CD14-positive monocyte (primary cell): ENCODE measurements at regions not wholly inside any gene's neighbourhood (a gene's known extent, or its start where the extent isn't known, plus 50 kb on each side); places are given as distances from the start of the nearest gene placed in this dataset.

ENCODE experiments used
- DNase-seq, 3 donors: peaks; one replicate each; pipeline ENCODE4 v3.0.0-alpha.2; 2011 to 2022
- H2AFZ ChIP-seq: 2 replicates; pipeline ENCODE4 v1.6.0; 2012; ENCODE audit warnings: mild to moderate bottlenecking, low read depth, low read length, inconsistent platforms; ENCODE audit not compliant: insufficient read depth, poor library complexity, severe bottlenecking
- H3K27ac ChIP-seq, 2 donors: 1 replicate in 1 of 2; 2 replicates in 1 of 2; pipeline ENCODE4 v1.5.1; 2012 to 2013; ENCODE audit warnings: low read length in 2 of 2, control low read depth in 1 of 2, inconsistent platforms in 1 of 2, low read depth in 1 of 2, mild to moderate bottlenecking in 1 of 2
- H3K27me3 ChIP-seq, 2 donors: one replicate each; pipeline versions ENCODE4 v1.6.0 to v1.6.1; 2011 to 2013; ENCODE audit warnings: low read length in 2 of 2; ENCODE audit not compliant: control insufficient read depth in 2 of 2, insufficient read depth in 2 of 2
- H3K36me3 ChIP-seq, 2 donors: replicated peaks in 1 of 2; 1 replicate in 1 of 2; 2 replicates in 1 of 2; pipeline versions ENCODE4 v1.5.1 to v1.6.1; 2012 to 2013; ENCODE audit warnings: low read length in 2 of 2, control low read depth in 1 of 2, inconsistent platforms in 1 of 2, mild to moderate bottlenecking in 1 of 2; ENCODE audit not compliant: insufficient read depth in 2 of 2, control insufficient read depth in 1 of 2
- H3K4me1 ChIP-seq, 2 donors: 1 replicate in 1 of 2; 2 replicates in 1 of 2; pipeline versions ENCODE4 v1.5.1 to v1.6.1; 2012 to 2013; ENCODE audit warnings: low read length in 2 of 2, control low read depth in 1 of 2, inconsistent platforms in 1 of 2, mild to moderate bottlenecking in 1 of 2, moderate library complexity in 1 of 2; ENCODE audit not compliant: insufficient read depth in 2 of 2, control insufficient read depth in 1 of 2
- H3K4me2 ChIP-seq: replicated peaks from 2 replicates; pipeline ENCODE3; 2012; ENCODE audit warnings: low read length, moderate library complexity, mild to moderate bottlenecking; ENCODE audit not compliant: poor library complexity, severe bottlenecking; ENCODE audit errors: extremely low read depth
- H3K4me3 ChIP-seq, 3 experiments: fragments of 200-600 bp in 1 of 3; sonication (generic) in 1 of 3; replicated peaks in 1 of 3; 1 replicate in 2 of 3; 2 replicates in 1 of 3; pipeline ENCODE4 v1.5.1; 2011 to 2013; ENCODE audit warnings: low read length in 3 of 3, mild to moderate bottlenecking in 3 of 3, control low read depth in 2 of 3, low read depth in 2 of 3, inconsistent platforms in 1 of 3, moderate library complexity in 1 of 3
- H3K79me2 ChIP-seq: 2 replicates; pipeline ENCODE4 v1.6.0; 2012; ENCODE audit warnings: mild to moderate bottlenecking, control low read depth, inconsistent platforms, low read length, moderate library complexity; ENCODE audit not compliant: insufficient read depth
- H3K9ac ChIP-seq: 2 replicates; pipeline ENCODE4 v1.6.0; 2017; ENCODE audit warnings: low read length, mild to moderate bottlenecking; ENCODE audit not compliant: insufficient read depth, poor library complexity, severe bottlenecking
- H3K9me3 ChIP-seq, 2 donors: replicated peaks in 1 of 2; 1 replicate in 1 of 2; 2 replicates in 1 of 2; pipeline versions ENCODE4 v1.5.1 to v1.6.1; 2012 to 2013; ENCODE audit warnings: low read length in 2 of 2, control low read depth in 1 of 2; ENCODE audit not compliant: control insufficient read depth in 1 of 2, insufficient read depth in 1 of 2
- H4K20me1 ChIP-seq: 2 replicates; pipeline ENCODE4 v1.6.0; 2012; ENCODE audit warnings: mild to moderate bottlenecking, low read length, control low read depth, moderate library complexity; ENCODE audit not compliant: insufficient read depth
- H3K27ac Mint-ChIP-seq, 7 donors: one replicate each; pipeline ENCODE4 v1.8.0; 2020; ENCODE audit warnings: mild to moderate bottlenecking in 7 of 7, mixed read lengths in 7 of 7, moderate library complexity in 6 of 7, inconsistent platforms in 2 of 7
- H3K27me3 Mint-ChIP-seq, 3 donors: one replicate each; pipeline ENCODE4 v1.8.0; 2021 to 2022; ENCODE audit warnings: low read depth in 3 of 3, mild to moderate bottlenecking in 3 of 3, mixed read lengths in 3 of 3, moderate library complexity in 3 of 3, inconsistent platforms in 1 of 3
- H3K36me3 Mint-ChIP-seq, 2 donors: one replicate each; pipeline ENCODE4 v1.8.0; 2020; ENCODE audit warnings: mixed read lengths in 2 of 2, inconsistent platforms in 1 of 2, mild to moderate bottlenecking in 1 of 2
- H3K4me1 Mint-ChIP-seq: one replicate; pipeline ENCODE4 v1.8.0; 2020; ENCODE audit warnings: mild to moderate bottlenecking, mixed read lengths
- H3K4me3 Mint-ChIP-seq, 2 donors: one replicate each; pipeline ENCODE4 v1.8.0; 2020; ENCODE audit warnings: mild to moderate bottlenecking in 2 of 2, mixed read lengths in 2 of 2, moderate library complexity in 1 of 2
- H3K9me3 Mint-ChIP-seq, 7 donors: one replicate each; pipeline ENCODE4 v1.8.0; 2020 to 2022; ENCODE audit warnings: mixed read lengths in 7 of 7, mild to moderate bottlenecking in 6 of 7, moderate library complexity in 6 of 7, inconsistent platforms in 2 of 7
- CTCF ChIP-seq: fragments of 200-600 bp; IDR thresholded peaks from one replicate; pipeline ENCODE4 v1.8.0; 2022; ENCODE audit warnings: antibody characterized with exemption, mild to moderate bottlenecking
- WGBS: methylation state at CpG from one replicate; pipeline ENCODE4 v1.1.5; 2013; ENCODE audit warnings: missing lambda C conversion rate; ENCODE audit not compliant: insufficient coverage; 5-methylcytosine and 5-hydroxymethylcytosine counted together
- intact Hi-C, 2 donors: fragments of 100-400 bp; cut with micrococcal nuclease; formaldehyde crosslinking; loops; one replicate each; pipeline versions ENCODE4 v1.15.0 to v1.15.1; 2023

- no peaks in the 10 kb centered on the region for H3K79me2 ChIP-seq
- Mint-ChIP-seq H3K27ac (no peak overlapping the region), H3K4me3 (no peak overlapping the region), H3K4me1 (no peaks in the 10 kb centered on the region), H3K27me3 (no peaks in the 10 kb centered on the region), H3K36me3 (no peaks in the 10 kb centered on the region), H3K9me3 (peaks cover 0 to 11% (median 7%) of the 10 kb centered on the region in 7 donors)
- H3K4me1 ChIP-seq, result no peaks in the 10 kb centered on the region
- peaks cover 5 to 9% of the 10 kb centered on the region in 2 donors for H3K9me3 ChIP-seq
- no peak for DNase-seq
- H2AFZ ChIP-seq, result no peak overlapping the region
- H3K36me3 ChIP-seq, result no peaks in the 10 kb centered on the region
- H3K27me3 ChIP-seq, result no peaks in the 10 kb centered on the region
- WGBS, result no CpG with 5 or more reads among the region's 3 CpGs
- H3K4me3 ChIP-seq, result no peak overlapping the region
- intact Hi-C loops, result no loop called here
- no peak for TF ChIP-seq CTCF
- H3K27ac ChIP-seq, result no peak overlapping the region
- H3K4me2 ChIP-seq, result no peak overlapping the region
- no peak overlapping the region for H3K9ac ChIP-seq
- no peaks in the 10 kb centered on the region for H4K20me1 ChIP-seq
Measured at GRCh38 chr16:59690216-59690615, 956.1 kb upstream of the GOT2 start.

- peaks cover 0 to 15% (median 8%) of the 10 kb centered on the region in 7 donors for H3K9me3 Mint-ChIP-seq
- Histone ChIP-seq H4K20me1 (no peaks in the 10 kb centered on the region), H3K9ac (no peak overlapping the region), H2AFZ (no peak overlapping the region), H3K27ac (no peak overlapping the region), H3K4me2 (no peak overlapping the region), H3K27me3 (no peaks in the 10 kb centered on the region), H3K4me3 (no peak overlapping the region), H3K9me3 (peaks cover 5 to 9% of the 10 kb centered on the region in 2 donors), H3K4me1 (no peaks in the 10 kb centered on the region), H3K79me2 (no peaks in the 10 kb centered on the region), H3K36me3 (no peaks in the 10 kb centered on the region)
- no peaks in the 10 kb centered on the region for H3K36me3 Mint-ChIP-seq
- intact Hi-C loops, result no loop called here
- TF ChIP-seq CTCF, result no peak
- no peak overlapping the region for H3K4me3 Mint-ChIP-seq
- no peaks in the 10 kb centered on the region for H3K27me3 Mint-ChIP-seq
- H3K4me1 Mint-ChIP-seq, result no peaks in the 10 kb centered on the region
- DNase-seq, result no peak
- peak overlapping the region in 1 of 7 donors; percentile 0 for H3K27ac Mint-ChIP-seq
Measured at GRCh38 chr16:59688006-59688405, 953.9 kb upstream of the GOT2 start.
